K562 (cell line): ENCODE measurements at regions not wholly inside any gene's neighbourhood (a gene's known extent, or its start where the extent isn't known, plus 50 kb on each side); places are given as distances from the start of the nearest gene placed in this dataset.
"Not testable (repeated sequence)": the region's sequence is repeated elsewhere in the genome, so short reads cannot be mapped to it uniquely, and the experiment has no call there.

Experiments used
- BRCA1 ChIP-seq, 2 experiments: fragments of 450-650 bp in 1 of 2; sonication (generic) in 1 of 2; formaldehyde crosslinking in 1 of 2; IDR thresholded peaks; 2 replicates each; pipeline versions ENCODE4 v1.5.0 to v1.6.1; 2017 to 2020; ENCODE audit warnings: mild to moderate bottlenecking in 1 of 2, missing genetic modification reagents in 1 of 2
- CREB3L1 ChIP-seq: fragments of 450-650 bp; IDR thresholded peaks from 2 replicates; pipeline ENCODE4 v1.6.1; 2014; ENCODE audit warnings: low read depth, mild to moderate bottlenecking, moderate library complexity, borderline replicate concordance
- FOXM1 ChIP-seq, 2 experiments: fragments of 450-650 bp in 1 of 2; sonication (generic) in 1 of 2; formaldehyde crosslinking in 1 of 2; IDR thresholded peaks; 2 replicates each; pipeline versions ENCODE4 v1.6.1 to v1.9.0; 2017 to 2022; ENCODE audit warnings: low read depth in 2 of 2, mild to moderate bottlenecking in 2 of 2, missing genetic modification reagents in 1 of 2, moderate library complexity in 1 of 2
- HDAC2 ChIP-seq: fragments of 450-650 bp; IDR thresholded peaks from 2 replicates; pipeline ENCODE4 v1.6.1; 2016; ENCODE audit warnings: mild to moderate bottlenecking
- KAT8 ChIP-seq: fragments of 450-650 bp; IDR thresholded peaks from 2 replicates; pipeline ENCODE4 v1.6.1; 2016; ENCODE audit warnings: low read depth, mild to moderate bottlenecking
- PTBP1 ChIP-seq: fragments of 200-400 bp; formaldehyde crosslinking; IDR thresholded peaks from 2 replicates; pipeline ENCODE4 v1.6.1; 2017; ENCODE audit warnings: low read depth, low read length
- SMARCA5 ChIP-seq: fragments of 450-650 bp; IDR thresholded peaks from 2 replicates; pipeline ENCODE4 v1.6.1; 2016
- SMC3 ChIP-seq: conservative IDR thresholded peaks from 2 replicates; pipeline ENCODE4 v1.6.1; 2011; ENCODE audit warnings: low read depth, low read length, improper control_type of control experiment; ENCODE audit not compliant: insufficient read depth
- TAF1 ChIP-seq: IDR thresholded peaks from 2 replicates; pipeline ENCODE4 v1.6.1; 2011; ENCODE audit warnings: mild to moderate bottlenecking, low read length, moderate library complexity; ENCODE audit not compliant: insufficient read depth, control insufficient read depth, severe bottlenecking; ENCODE audit errors: extremely low read depth
- TCF7 ChIP-seq: sonication (generic); IDR thresholded peaks from 2 replicates; pipeline ENCODE4 v1.6.1; 2016; ENCODE audit warnings: antibody characterized with exemption, borderline replicate concordance
- ZNF121 ChIP-seq: sonication (generic); formaldehyde crosslinking; conservative IDR thresholded peaks from 2 replicates; pipeline ENCODE4 v1.8.0; 2022; ENCODE audit warnings: missing genetic modification reagents
- ZNF263 ChIP-seq: sonication (generic); formaldehyde crosslinking; IDR thresholded peaks from 2 replicates; pipeline ENCODE4 v1.8.0; 2022; ENCODE audit warnings: mild to moderate bottlenecking, missing genetic modification reagents, borderline replicate concordance

GRCh38 chr1:100801256-100801655 is 81.7 kb downstream of the VCAM1 start:
- TF ChIP-seq SMARCA5; SMC3; ZNF121 (CRISPR knock-in tag); CREB3L1; HDAC2; TCF7; BRCA1 (IDR thresholded peaks at IDR 0.05); BRCA1 (CRISPR knock-in tag; IDR thresholded peaks at IDR 0.05); ZNF263 (CRISPR knock-in tag); KAT8; PTBP1; FOXM1 (IDR thresholded peaks at IDR 0.05; ENCODE audit: low read depth); FOXM1 (CRISPR knock-in tag; IDR thresholded peaks at IDR 0.05; ENCODE audit: low read depth); TAF1: not testable (repeated sequence)
